Large intestine (tissue), 3 donors: ENCODE measurements at regions not wholly inside any gene's neighbourhood (a gene's known extent, or its start where the extent isn't known, plus 50 kb on each side); places are given as distances from the start of the nearest gene placed in this dataset.
A peak's percentile ranks its signal among the peaks of the same experiment; 100 is the strongest.
"Not testable (repeated sequence)": the region's sequence is repeated elsewhere in the genome, so short reads cannot be mapped to it uniquely, and the experiment has no call there.

ENCODE experiments used
- DNase-seq, 2 donors: peaks; one replicate each; pipeline versions ENCODE4 v3.0.0 to v3.0.0-alpha.2; 2013
- H3K27ac ChIP-seq: one replicate; pipeline ENCODE4 v1.5.1; 2013; ENCODE audit warnings: low read length
- H3K27me3 ChIP-seq: 2 replicates; pipeline ENCODE4 v1.6.1; 2013; ENCODE audit warnings: low read length; ENCODE audit not compliant: control insufficient read depth, insufficient read depth
- H3K36me3 ChIP-seq: 2 replicates; pipeline ENCODE4 v1.6.1; 2013; ENCODE audit warnings: low read length; ENCODE audit not compliant: control insufficient read depth, insufficient read depth
- H3K4me1 ChIP-seq: one replicate; pipeline ENCODE4 v1.6.1; 2013; ENCODE audit warnings: low read length; ENCODE audit not compliant: control insufficient read depth, insufficient read depth
- H3K4me3 ChIP-seq: one replicate; pipeline ENCODE4 v1.5.1; 2013; ENCODE audit warnings: low read length
- H3K9me3 ChIP-seq: one replicate; pipeline ENCODE4 v1.6.1; 2013; ENCODE audit warnings: mild to moderate bottlenecking, low read depth, low read length, moderate library complexity; ENCODE audit not compliant: control insufficient read depth
- WGBS: methylation state at CpG from one replicate; pipeline ENCODE4 v1.1.5; 2013; ENCODE audit warnings: low lambda C conversion rate; ENCODE audit not compliant: insufficient coverage; 5-methylcytosine and 5-hydroxymethylcytosine counted together

DNA sequence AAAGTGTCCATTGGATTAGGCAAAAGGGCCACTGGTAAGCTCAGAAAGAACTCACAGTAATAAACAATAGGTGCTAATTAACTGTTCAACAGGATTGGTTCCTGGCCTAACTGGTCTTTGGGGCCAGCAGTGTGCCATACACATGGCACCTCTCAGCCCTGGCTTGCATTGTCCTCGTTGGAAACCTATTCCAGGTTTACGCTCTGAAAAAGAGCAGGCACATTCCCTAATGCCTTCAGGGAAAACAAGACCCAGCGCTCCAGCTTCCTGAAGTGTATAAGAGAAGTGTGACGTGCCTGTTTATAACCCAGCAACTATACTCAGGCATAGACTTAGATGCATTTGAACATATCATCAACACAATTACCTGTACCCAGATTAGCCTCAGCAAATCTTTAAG is 51.9 kb upstream of the RBM47 start:
- Histone ChIP-seq H3K27ac (no peak overlapping the region), H3K9me3 (no peaks in the 10 kb centered on the region), H3K36me3 (no peaks in the 10 kb centered on the region), H3K4me3 (no peak overlapping the region), H3K4me1 (no peaks in the 10 kb centered on the region), H3K27me3 (no peaks in the 10 kb centered on the region)
- no CpG with 5 or more reads among the region's 4 CpGs for WGBS
- DNase-seq, result no peak

DNA sequence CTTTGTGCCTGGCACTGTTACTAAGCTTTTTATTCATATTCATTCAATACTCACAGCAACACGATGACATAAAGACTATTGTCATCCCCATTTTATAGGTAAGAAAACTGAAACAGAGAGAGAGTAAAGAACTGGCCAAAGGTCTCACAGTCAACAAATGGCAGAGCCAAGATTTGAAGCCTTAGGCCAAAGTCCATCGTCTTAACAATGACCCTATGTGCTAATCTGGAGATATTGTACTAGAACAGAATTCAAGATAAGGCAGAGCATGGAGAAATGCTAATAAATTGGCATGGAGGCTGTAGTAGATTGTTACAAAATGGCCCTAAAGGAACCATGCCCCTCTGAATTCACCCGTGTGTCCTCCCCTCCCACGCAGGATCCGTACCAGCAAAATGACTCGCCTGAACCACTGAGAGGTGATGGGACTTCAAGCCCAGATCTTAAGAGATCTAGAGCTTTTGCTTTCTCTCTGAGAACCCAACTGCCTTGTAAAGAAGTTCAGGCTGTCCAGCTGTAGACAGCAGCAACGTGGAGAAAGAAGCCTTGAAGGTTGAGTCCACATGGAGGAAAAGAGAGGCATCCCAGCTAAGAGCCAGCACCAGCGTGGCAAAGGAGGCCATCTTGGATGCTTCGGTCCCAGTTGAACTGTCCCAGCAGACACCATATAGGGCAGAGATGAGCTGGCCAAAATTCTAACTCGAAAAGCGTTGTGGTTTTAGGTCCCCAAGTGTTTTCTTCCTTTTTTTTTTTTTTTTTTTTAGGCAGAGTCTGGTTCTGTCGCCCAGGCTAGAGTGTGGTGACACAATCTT is 52.8 kb upstream of the RBM47 start:
- no peaks in the 10 kb centered on the region for H3K9me3 ChIP-seq
- no peak overlapping the region for H3K4me3 ChIP-seq
- DNase-seq, result peak; percentile 15 to 53
- no peaks in the 10 kb centered on the region for H3K27me3 ChIP-seq
- no peak overlapping the region for H3K27ac ChIP-seq
- no peaks in the 10 kb centered on the region for H3K36me3 ChIP-seq
- H3K4me1 ChIP-seq, result no peaks in the 10 kb centered on the region
- 67% methylated on average over 1 of the region's 12 CpGs for WGBS

DNA sequence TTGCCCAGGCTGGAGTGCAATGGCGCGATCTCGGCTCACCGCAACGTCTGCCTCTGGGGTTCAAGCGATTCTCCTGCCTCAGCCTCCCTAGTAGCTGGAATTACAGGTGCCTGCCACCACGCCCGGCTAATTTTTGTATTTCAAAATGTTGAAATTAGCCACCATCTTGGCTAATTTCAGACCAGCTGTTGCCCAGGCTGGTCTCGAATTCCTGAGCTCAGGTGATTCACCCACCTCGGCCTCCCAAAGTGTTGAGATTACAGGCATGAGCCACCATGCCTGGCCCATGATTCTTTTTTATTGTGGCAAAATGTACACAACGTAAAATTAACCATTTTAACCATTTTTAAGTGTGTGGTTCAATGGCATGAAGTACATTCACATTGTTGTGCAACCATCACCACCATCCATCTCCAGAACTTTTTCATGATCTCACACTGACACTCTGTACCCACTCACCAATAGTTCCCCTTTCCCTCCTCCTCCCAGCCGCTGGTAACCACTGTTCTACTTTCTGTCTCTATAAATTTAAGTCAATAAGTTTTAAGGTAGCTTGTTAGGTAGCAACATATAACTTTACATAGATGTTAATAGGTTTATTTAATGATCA is 54.0 kb upstream of the RBM47 start:
- no CpG with 5 or more reads among the region's 12 CpGs for WGBS

DNA sequence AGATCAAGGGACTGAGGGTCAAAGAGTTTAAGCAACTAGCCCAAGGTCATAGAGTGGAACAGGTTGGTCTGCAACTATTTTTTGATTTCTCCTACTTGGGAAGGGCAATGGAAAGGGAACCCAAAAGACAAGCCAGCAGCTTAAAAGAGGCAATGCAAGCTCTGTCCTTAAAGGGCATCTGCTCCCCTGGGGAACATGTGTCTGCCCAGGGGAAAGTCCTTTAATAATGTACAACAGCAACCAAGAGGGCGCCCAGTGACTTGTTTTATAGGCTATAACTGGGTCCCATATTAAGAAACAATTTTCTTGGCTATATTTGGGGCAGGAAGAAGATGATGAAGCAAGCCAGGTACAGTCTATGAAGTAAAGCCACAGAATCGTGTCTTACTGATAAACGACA is 54.7 kb upstream of the RBM47 start:
- WGBS, result 100% methylated on average over 1 of the region's 3 CpGs
- Histone ChIP-seq H3K36me3 (no peaks in the 10 kb centered on the region), H3K4me3 (no peak overlapping the region), H3K27ac (no peak overlapping the region), H3K9me3 (no peaks in the 10 kb centered on the region), H3K27me3 (no peaks in the 10 kb centered on the region), H3K4me1 (no peaks in the 10 kb centered on the region)
- DNase-seq, result no peak

More for the DNA sequence above, 54.0 kb upstream of the RBM47 start:
- H3K4me3 ChIP-seq, H3K9me3 ChIP-seq, H3K36me3 ChIP-seq, H3K27ac ChIP-seq, H3K4me1 ChIP-seq, H3K27me3 ChIP-seq, DNase-seq: not testable (repeated sequence)

DNA sequence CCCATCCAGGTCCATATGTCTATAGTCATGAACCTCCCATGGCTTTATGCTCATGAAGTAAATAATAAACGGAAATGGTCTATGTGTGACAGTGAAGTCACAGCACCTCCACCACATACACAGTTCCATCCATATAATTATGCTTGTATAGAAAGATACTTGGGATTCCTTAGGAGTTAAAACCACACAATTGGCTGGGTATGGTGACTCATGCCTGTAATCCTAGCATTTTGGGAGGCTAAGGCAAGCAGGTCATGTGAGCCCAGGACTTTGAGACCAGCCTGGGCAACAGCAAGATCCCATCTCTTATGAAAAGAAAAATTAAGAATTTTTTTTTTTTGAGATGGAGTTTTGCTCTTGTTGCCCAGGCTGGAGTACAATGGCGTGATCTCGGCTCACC is 55.6 kb upstream of the RBM47 start:
- 100% methylated on average over 1 of the region's 3 CpGs for WGBS

DNA sequence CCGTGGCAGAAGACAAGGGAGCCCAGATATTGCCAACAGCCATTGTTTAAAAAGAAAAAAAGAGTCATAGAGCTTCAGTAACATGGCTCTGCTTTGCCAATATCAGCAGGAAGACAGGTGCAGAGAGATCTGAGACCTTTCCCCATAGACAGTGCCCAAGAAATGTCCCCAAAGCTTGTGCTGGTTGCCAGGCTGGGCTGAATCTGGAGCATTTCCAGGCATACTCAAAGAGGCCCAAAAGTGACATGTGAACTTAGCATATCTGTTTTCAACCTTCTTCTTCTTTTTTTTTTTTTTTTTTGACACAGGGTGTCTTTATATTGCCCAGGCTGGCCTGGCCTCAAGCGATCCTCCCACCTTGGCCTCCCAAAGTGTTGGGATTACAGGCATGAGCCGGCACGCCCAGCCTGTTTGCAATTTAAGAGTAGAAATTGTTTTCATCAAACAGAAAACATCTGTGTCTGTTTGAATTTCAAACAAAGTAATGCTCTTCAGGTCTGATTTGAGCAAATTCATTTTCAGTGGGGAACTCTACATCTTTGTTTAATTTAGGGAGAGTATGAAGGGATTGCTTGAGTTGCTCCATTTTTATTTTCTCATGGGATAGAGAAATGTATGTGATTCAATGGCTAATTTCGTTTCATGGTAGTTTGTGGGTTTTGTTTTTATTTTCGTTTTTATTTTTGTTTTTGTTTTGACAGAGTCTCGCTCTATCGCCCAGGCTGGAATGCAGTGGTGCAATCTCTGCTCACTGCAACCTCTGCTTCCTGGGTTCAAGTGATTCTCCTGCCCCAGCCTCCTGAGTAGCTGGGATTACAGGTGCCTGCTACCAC is 56.6 kb upstream of the RBM47 start:
- no CpG with 5 or more reads among the region's 8 CpGs for WGBS

More for the DNA sequence above, 55.6 kb upstream of the RBM47 start:
- no peak overlapping the region for H3K27ac ChIP-seq
- DNase-seq, result no peak
- H3K9me3 ChIP-seq, result no peaks in the 10 kb centered on the region
- H3K4me1 ChIP-seq, result no peaks in the 10 kb centered on the region
- no peaks in the 10 kb centered on the region for H3K27me3 ChIP-seq
- H3K36me3 ChIP-seq, result no peaks in the 10 kb centered on the region
- H3K4me3 ChIP-seq, result no peak overlapping the region

DNA sequence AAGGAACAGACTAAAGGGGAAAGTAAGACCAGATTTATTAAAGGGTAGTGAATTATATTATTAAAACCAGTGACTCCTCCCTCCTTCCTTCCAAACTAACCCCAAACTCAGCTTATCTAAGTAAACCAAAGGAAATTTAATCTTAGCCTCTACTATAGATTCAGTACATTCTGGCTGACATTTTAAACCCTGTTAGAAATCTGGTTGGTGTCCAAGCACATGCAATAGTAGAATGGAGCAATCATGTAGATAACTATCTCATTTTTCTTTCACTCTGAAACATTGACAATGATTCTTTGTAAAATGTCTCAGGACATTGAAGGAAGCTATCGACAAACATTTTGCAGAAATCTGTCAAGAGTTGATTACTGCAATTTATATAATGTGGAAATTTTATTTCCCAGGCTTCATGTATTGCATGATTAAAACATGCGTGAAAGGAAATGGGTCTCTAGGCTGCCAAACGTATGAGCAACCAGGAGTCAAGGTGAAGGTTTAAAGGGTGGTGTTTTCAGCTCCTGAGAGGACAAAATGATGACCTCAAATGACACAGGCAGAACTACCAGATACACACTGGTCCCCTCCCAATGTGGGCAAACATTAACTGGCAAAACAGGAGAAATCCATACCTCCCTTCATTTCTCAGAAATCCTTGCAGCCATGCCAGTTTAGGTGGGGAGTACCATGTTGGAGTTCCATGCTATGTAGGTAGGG is 58.2 kb upstream of the RBM47 start:
- no peaks in the 10 kb centered on the region for H3K36me3 ChIP-seq
- 100% methylated on average over 1 of the region's 3 CpGs for WGBS

More for the DNA sequence above, 56.6 kb upstream of the RBM47 start:
- no peak for DNase-seq
- H3K27ac ChIP-seq, result no peak overlapping the region
- H3K9me3 ChIP-seq, result no peaks in the 10 kb centered on the region
- no peaks in the 10 kb centered on the region for H3K27me3 ChIP-seq
- no peaks in the 10 kb centered on the region for H3K36me3 ChIP-seq
- no peak overlapping the region for H3K4me3 ChIP-seq
- H3K4me1 ChIP-seq, result no peaks in the 10 kb centered on the region

DNA sequence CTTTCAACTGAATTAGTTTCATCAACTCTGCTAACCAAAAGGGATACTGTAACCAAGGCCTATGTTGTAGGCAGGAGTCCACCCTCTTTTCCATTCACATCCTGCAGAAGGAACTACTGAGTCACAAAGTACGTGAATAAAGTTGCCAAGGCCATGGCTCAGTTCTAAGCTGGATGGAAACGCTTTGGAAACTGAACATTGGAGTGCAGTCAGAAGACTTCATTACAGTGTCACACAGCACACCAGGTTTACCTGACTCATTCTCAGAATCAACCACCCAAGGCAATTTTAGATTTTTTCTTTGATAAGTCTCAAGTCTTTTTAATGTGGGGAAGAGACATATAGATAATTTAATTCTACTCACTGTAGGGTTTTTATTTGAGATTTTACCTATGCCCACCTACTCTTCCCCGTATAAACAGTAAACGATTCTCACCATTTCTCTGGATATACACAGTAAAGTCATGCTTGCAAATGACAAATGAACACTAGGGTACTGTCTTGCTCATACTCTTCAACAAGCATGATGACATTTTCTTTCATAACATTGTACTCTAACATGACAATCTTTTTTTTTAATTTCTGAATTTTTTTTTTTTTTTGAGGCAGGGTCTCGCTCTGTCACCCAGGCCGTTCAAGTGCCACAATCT is 58.9 kb upstream of the RBM47 start:
- no peak for DNase-seq
- Histone ChIP-seq H3K36me3 (no peaks in the 10 kb centered on the region), H3K9me3 (no peaks in the 10 kb centered on the region), H3K4me3 (no peak overlapping the region), H3K27ac (no peak overlapping the region), H3K27me3 (no peaks in the 10 kb centered on the region), H3K4me1 (no peaks in the 10 kb centered on the region)
- 100% methylated on average over 2 of the region's 6 CpGs for WGBS

More for the DNA sequence above, 58.2 kb upstream of the RBM47 start:
- no peak overlapping the region for H3K4me3 ChIP-seq
- H3K9me3 ChIP-seq, result no peaks in the 10 kb centered on the region
- H3K4me1 ChIP-seq, result no peaks in the 10 kb centered on the region
- no peaks in the 10 kb centered on the region for H3K27me3 ChIP-seq
- no peak overlapping the region for H3K27ac ChIP-seq
- DNase-seq, result no peak

DNA sequence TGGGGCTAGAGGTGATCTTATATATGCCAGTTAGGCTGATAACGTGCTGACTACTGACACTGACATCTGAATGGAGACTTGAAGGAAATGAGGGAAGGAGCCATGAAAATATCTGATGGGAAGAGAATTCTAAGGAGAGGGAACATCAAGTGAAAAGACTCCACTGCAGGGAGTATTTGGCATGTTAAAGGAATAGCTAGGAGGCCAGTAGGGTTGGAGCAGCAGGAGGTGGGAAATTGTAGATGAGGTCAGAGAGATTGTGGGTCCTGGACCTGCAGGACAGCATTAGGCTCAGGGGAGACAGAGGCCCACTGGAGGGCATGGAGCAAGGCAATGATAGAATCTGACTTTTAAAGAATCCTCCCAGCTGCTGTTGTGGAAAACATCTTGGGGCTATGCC is 55.8 kb upstream of the NSUN7 start:
- no peaks in the 10 kb centered on the region for H3K27me3 ChIP-seq
- WGBS, result no CpG with 5 or more reads among the region's 1 CpG

More for the DNA sequence above, 55.8 kb upstream of the NSUN7 start:
- H3K27ac ChIP-seq, result no peak overlapping the region
- no peaks in the 10 kb centered on the region for H3K9me3 ChIP-seq
- DNase-seq, result no peak
- no peaks in the 10 kb centered on the region for H3K36me3 ChIP-seq
- no peaks in the 10 kb centered on the region for H3K4me1 ChIP-seq
- H3K4me3 ChIP-seq, result no peak overlapping the region
